Testis (tissue), 2 donors: ENCODE measurements at regions not wholly inside any gene's neighbourhood (a gene's known extent, or its start where the extent isn't known, plus 50 kb on each side); places are given as distances from the start of the nearest gene placed in this dataset.

Source experiments
- DNase-seq: peaks from one replicate; pipeline ENCODE4 v3.0.0-alpha.2; 2019
- H3K27ac ChIP-seq, 2 donors: fragments of 200-600 bp; sonication (generic); one replicate each; pipeline ENCODE4 v1.5.1; 2019
- H3K27me3 ChIP-seq: fragments of 200-600 bp; sonication (generic); one replicate; pipeline ENCODE4 v1.5.1; 2019
- H3K36me3 ChIP-seq: fragments of 200-600 bp; sonication (generic); one replicate; pipeline ENCODE4 v1.5.1; 2017; ENCODE audit warnings: low read depth; ENCODE audit errors: missing control alignments
- H3K4me1 ChIP-seq: fragments of 200-600 bp; sonication (generic); one replicate; pipeline ENCODE4 v1.5.1; 2019
- H3K4me3 ChIP-seq, 2 donors: fragments of 200-600 bp; sonication (generic); one replicate each; pipeline ENCODE4 v1.5.1; 2017 to 2019
- H3K9me3 ChIP-seq: fragments of 200-600 bp; sonication (generic); one replicate; pipeline ENCODE4 v1.5.1; 2017
- POLR2A ChIP-seq: fragments of 450-650 bp; IDR thresholded peaks from one replicate; pipeline ENCODE4 v1.6.1; 2017; ENCODE audit warnings: antibody characterized with exemption, mild to moderate bottlenecking, moderate library complexity
- WGBS, 2 donors: methylation state at CpG; one replicate each; pipeline ENCODE4 v1.1.5; 2018; 5-methylcytosine and 5-hydroxymethylcytosine counted together
- intact Hi-C: fragments of 100-400 bp; cut with DNase I; formaldehyde crosslinking; loops from one replicate; pipeline ENCODE4 v1.15.1; 2023; ENCODE audit warnings: low total_unique reads
- TF ChIP-seq, protein P1 (sequence below), 3 experiments: fragments of 450-650 bp in 2 of 3; fragments of 200-600 bp in 1 of 3; sonication (generic) in 1 of 3; IDR thresholded peaks; one replicate each; pipeline ENCODE4 v1.5.1; 2016 to 2019; ENCODE audit warnings: antibody characterized with exemption in 3 of 3, mild to moderate bottlenecking in 2 of 3, moderate library complexity in 1 of 3

DNA sequence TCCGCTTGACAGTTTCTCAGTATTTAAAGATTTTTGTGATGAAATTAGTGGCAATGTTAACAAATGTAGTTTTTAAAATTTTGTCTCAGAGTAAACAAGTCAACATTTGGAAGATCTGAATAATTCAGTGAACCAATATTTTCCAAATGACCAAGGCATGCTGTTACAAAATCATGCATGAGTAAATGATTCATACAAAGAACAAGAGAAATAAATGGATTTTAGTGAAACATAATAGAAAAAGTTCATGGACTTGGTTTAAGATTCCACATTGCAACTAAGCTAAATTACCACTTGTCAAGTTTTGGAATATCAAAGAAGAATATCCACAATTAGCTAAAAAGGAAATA is 125.7 kb upstream of the SNX19 start:
- intact Hi-C loops: no loop called here
- Histone ChIP-seq H3K9me3 (no peaks in the 10 kb centered on the region), H3K27me3 (no peaks in the 10 kb centered on the region), H3K36me3 (no peaks in the 10 kb centered on the region), H3K4me3 (no peak overlapping the region), H3K4me1 (no peaks in the 10 kb centered on the region), H3K27ac (no peak overlapping the region)
- TF ChIP-seq, protein P1, sequence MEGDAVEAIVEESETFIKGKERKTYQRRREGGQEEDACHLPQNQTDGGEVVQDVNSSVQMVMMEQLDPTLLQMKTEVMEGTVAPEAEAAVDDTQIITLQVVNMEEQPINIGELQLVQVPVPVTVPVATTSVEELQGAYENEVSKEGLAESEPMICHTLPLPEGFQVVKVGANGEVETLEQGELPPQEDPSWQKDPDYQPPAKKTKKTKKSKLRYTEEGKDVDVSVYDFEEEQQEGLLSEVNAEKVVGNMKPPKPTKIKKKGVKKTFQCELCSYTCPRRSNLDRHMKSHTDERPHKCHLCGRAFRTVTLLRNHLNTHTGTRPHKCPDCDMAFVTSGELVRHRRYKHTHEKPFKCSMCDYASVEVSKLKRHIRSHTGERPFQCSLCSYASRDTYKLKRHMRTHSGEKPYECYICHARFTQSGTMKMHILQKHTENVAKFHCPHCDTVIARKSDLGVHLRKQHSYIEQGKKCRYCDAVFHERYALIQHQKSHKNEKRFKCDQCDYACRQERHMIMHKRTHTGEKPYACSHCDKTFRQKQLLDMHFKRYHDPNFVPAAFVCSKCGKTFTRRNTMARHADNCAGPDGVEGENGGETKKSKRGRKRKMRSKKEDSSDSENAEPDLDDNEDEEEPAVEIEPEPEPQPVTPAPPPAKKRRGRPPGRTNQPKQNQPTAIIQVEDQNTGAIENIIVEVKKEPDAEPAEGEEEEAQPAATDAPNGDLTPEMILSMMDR (IDR thresholded peaks at IDR 0.05): no peak
- TF ChIP-seq POLR2A: no peak
- WGBS, 2 donors: 50 to 59% methylated on average over 1 of the region's 1 CpG
- DNase-seq: no peak

DNA sequence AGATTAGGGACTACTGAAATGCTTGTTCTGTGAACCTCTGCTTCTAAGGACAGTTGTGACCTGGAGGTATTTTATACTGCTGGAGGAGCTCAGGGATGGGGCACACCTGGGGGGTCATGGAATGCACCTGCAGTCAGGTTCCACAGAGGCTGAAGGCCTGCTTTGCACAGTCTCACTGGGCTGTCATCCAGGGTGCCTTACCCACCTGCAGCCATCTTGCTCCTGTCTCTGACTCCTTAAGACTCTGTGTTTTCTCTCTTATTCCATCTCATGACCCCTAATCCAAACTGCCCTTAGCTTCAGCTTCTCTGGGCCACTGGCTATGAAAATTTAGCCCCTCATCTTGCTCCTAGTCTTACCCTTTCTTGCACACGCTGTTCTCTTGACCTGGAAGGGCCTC is 127.0 kb upstream of the SNX19 start:
- no peak for DNase-seq
- no peaks in the 10 kb centered on the region for H3K27me3 ChIP-seq
- no peak overlapping the region for H3K4me3 ChIP-seq
- no peak for TF ChIP-seq POLR2A
- TF ChIP-seq, protein P1 (IDR thresholded peaks at IDR 0.05): no peak
- 72 to 88% methylated on average over 1 of the region's 1 CpG for WGBS, 2 donors
- no peaks in the 10 kb centered on the region for H3K4me1 ChIP-seq
- no peak overlapping the region for H3K27ac ChIP-seq
- no peaks in the 10 kb centered on the region for H3K36me3 ChIP-seq
- H3K9me3 ChIP-seq: no peaks in the 10 kb centered on the region
- intact Hi-C loops: no loop called here

DNA sequence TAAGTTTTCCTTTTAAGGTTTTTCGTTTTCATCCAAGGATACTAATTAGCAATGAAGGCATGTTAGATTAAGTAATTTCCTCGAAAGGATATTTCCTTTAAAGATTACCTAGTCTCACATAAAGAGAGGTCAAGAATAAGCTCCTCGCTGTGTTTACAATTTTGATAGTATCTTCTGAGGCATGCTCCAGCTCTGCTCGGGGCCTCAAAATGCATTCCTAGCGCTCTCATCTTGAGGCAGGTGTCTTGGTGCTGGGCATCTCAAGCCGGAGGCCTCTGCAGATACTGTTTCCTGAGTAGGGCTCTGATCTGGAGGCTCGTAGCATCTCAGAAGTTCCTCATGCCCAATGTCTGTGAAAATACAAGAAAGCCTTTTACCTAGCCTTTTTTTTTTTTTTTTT is 128.6 kb upstream of the SNX19 start:
- no peaks in the 10 kb centered on the region for H3K9me3 ChIP-seq
- no peak for TF ChIP-seq POLR2A
- TF ChIP-seq, protein P1 (IDR thresholded peaks at IDR 0.05): no peak
- no peak overlapping the region for H3K4me3 ChIP-seq
- no peak for DNase-seq
- H3K4me1 ChIP-seq: no peaks in the 10 kb centered on the region
- no peaks in the 10 kb centered on the region for H3K36me3 ChIP-seq
- H3K27me3 ChIP-seq: no peaks in the 10 kb centered on the region
- no peak overlapping the region for H3K27ac ChIP-seq
- intact Hi-C loops: no loop called here
- 61 to 64% methylated on average over 7 of the region's 7 CpGs for whole genome bisulfite sequencing, 2 donors

DNA sequence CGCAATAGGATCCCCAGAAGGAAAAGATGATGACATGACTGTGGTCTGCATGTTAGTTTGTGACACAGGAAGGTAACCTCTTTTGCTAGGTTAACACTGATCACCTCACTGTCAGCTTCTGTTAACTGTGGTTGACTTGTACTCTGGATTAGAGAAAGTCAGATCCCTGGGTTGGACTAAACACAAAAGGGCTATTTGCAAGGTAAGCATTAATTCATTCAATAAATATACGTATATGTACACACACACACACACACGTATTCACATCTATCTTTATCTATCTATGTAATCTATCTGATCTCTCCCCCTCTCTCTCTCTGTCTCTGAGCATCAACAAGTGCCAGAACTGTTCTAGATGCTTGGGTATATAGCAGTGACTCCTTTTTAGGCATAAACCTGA is 136.1 kb upstream of the SNX19 start:
- no peak for DNase-seq
- no peaks in the 10 kb centered on the region for H3K9me3 ChIP-seq
- H3K27ac ChIP-seq: no peak overlapping the region
- no peaks in the 10 kb centered on the region for H3K27me3 ChIP-seq
- H3K4me3 ChIP-seq: no peak overlapping the region
- H3K36me3 ChIP-seq: no peaks in the 10 kb centered on the region
- 71 to 76% methylated on average over 3 of the region's 3 CpGs for WGBS, 2 donors
- intact Hi-C loops: no loop called here
- TF ChIP-seq POLR2A: no peak
- TF ChIP-seq, protein P1 (IDR thresholded peaks at IDR 0.05): no peak
- H3K4me1 ChIP-seq: no peaks in the 10 kb centered on the region

DNA sequence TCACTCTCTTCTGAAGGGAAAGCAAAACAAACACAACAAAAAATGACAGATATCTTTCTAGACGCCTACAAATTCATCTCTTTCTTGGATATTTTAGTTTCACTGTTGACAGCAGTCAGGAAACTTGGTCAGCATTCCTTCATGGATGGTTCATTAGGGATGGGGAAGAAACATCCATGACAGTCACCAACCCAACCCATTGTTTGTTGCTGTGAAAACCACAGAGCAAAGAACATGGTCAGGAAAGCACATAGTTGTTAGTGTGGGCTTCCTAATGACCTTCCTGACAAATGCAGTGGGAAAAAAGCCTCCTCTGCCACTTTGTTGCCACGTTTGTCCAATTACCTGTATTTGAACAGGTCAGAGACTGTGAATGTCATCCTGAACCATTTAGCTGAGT is 139.8 kb upstream of the SNX19 start:
- Histone ChIP-seq H3K27me3 (no peaks in the 10 kb centered on the region), H3K4me3 (no peak overlapping the region), H3K4me1 (no peaks in the 10 kb centered on the region), H3K9me3 (no peaks in the 10 kb centered on the region), H3K27ac (no peak overlapping the region), H3K36me3 (no peaks in the 10 kb centered on the region)
- no peak for TF ChIP-seq POLR2A
- TF ChIP-seq, protein P1 (IDR thresholded peaks at IDR 0.05): no peak
- intact Hi-C loops: no loop called here
- 71 to 83% methylated on average over 2 of the region's 2 CpGs for WGBS, 2 donors
- DNase-seq: no peak
